K562 (cell line): ENCODE measurements at regions not wholly inside any gene's neighbourhood (a gene's known extent, or its start where the extent isn't known, plus 50 kb on each side); places are given as distances from the start of the nearest gene placed in this dataset.

Source experiments
- ATAC-seq: fragments of 200-7000 bp; cut with Tn5 transposase; 3 replicates; pipeline ENCODE4 v1.9.1; 2020; ENCODE audit warnings: moderate library complexity
- BruUV-seq: library from RNA; stranded (reverse); fragments of 400-500 nt; replicated peaks from 2 replicates; lab custom pipeline; 2021; lab: Mats Ljungman, UMichigan
- CTCF ChIA-PET: fragments of 300-600 bp; formaldehyde crosslinking; extraction: SDS; loops from one replicate; lab custom pipeline; 2021; ENCODE audit warnings: low intra/inter-chr PET ratio; lab: Yijun Ruan, JAX
- POLR2A ChIA-PET: fragments of 300-600, 350-650 bp; sonication (Branson Sonifier 250); formaldehyde crosslinking; extraction: SDS; loops from one replicate; lab custom pipeline; 2021; ENCODE audit warnings: antibody characterized with exemption, inconsistent platforms; lab: Yijun Ruan, JAX
- DNase-seq, 4 experiments: peaks; one replicate each; pipeline versions ENCODE4 v3.0.0 to v3.0.0-alpha.2; 2011 to 2018; ENCODE audit warnings: low spot score in 3 of 4, mixed read lengths in 3 of 4; ENCODE audit errors: extremely low read depth in 1 of 4
- FAIRE-seq: peaks from 2 replicates; lab custom pipeline; 2011; peaks lifted over from hg19 to GRCh38; lab: Jason Lieb, UNC
- H2AFZ ChIP-seq: 2 replicates; pipeline ENCODE4 v1.6.0; 2011; ENCODE audit warnings: low read depth, low read length, control low read depth, inconsistent platforms
- H3K27ac ChIP-seq: fragments of 200-600 bp; 3 replicates; pipeline ENCODE4 v1.8.0; 2011; ENCODE audit warnings: low read depth, mild to moderate bottlenecking, control low read depth, inconsistent platforms, low read length, moderate library complexity, mixed read lengths; ENCODE audit errors: extremely low read depth
- H3K27me3 ChIP-seq, 2 experiments: fragments of 300-600 bp in 1 of 2; 2 replicates in 1 of 2; 3 replicates in 1 of 2; pipeline versions ENCODE4 v1.6.0 to v1.8.0; 2011; ENCODE audit warnings: inconsistent platforms in 2 of 2, low read length in 2 of 2, mild to moderate bottlenecking in 1 of 2, mixed read lengths in 1 of 2, moderate library complexity in 1 of 2; ENCODE audit not compliant: control insufficient read depth in 2 of 2, insufficient read depth in 2 of 2
- H3K36me3 ChIP-seq: fragments of 300-600 bp; 3 replicates; pipeline ENCODE4 v1.8.0; 2011; ENCODE audit warnings: mild to moderate bottlenecking, low read length, inconsistent platforms; ENCODE audit not compliant: control insufficient read depth, insufficient read depth
- H3K4me1 ChIP-seq, 2 experiments: fragments of 200-600 bp in 1 of 2; replicated peaks in 1 of 2; 2 replicates in 1 of 2; 3 replicates in 1 of 2; pipeline versions ENCODE4 v1.5.1 to v1.8.0; 2011; ENCODE audit warnings: inconsistent platforms in 2 of 2, low read length in 2 of 2, mild to moderate bottlenecking in 1 of 2, mixed read lengths in 1 of 2, moderate library complexity in 1 of 2; ENCODE audit not compliant: control insufficient read depth in 2 of 2, insufficient read depth in 2 of 2
- H3K4me2 ChIP-seq: 2 replicates; pipeline ENCODE4 v1.6.1; 2011; ENCODE audit warnings: low read length, control low read depth, inconsistent platforms, mixed read lengths; ENCODE audit not compliant: insufficient read depth
- H3K4me3 ChIP-seq: fragments of 200-600 bp; sonication (generic), shearing (Covaris generic); 2 replicates; pipeline ENCODE4 v1.5.1; 2016; ENCODE audit warnings: control low read depth, inconsistent platforms
- H3K79me2 ChIP-seq: fragments of 200-600 bp; 3 replicates; pipeline ENCODE4 v1.8.0; 2011; ENCODE audit warnings: low read length, inconsistent platforms; ENCODE audit not compliant: control insufficient read depth, insufficient read depth
- H3K9ac ChIP-seq, 2 experiments: 2 replicates each; pipeline versions ENCODE4 v1.6.0 to v1.6.1; 2011; ENCODE audit warnings: low read depth in 2 of 2, low read length in 2 of 2, control low read depth in 1 of 2, inconsistent platforms in 1 of 2, mild to moderate bottlenecking in 1 of 2, mixed read lengths in 1 of 2; ENCODE audit not compliant: insufficient read depth in 1 of 2
- H3K9me1 ChIP-seq: one replicate; pipeline ENCODE4 v1.6.0; 2011; ENCODE audit warnings: inconsistent platforms, mild to moderate bottlenecking, low read length, moderate library complexity; ENCODE audit not compliant: control insufficient read depth, insufficient read depth
- H3K9me3 ChIP-seq: replicated peaks from 2 replicates; pipeline ENCODE4 v1.5.1; 2011; ENCODE audit warnings: low read depth, low read length, inconsistent platforms; ENCODE audit not compliant: control insufficient read depth, insufficient read depth
- H4K20me1 ChIP-seq: replicated peaks from 2 replicates; pipeline ENCODE4 v1.6.1; 2011; ENCODE audit warnings: low read length, inconsistent platforms, mixed read lengths; ENCODE audit not compliant: control insufficient read depth, insufficient read depth
- CEBPB ChIP-seq: fragments of 450-650 bp; IDR thresholded peaks from 2 replicates; pipeline ENCODE4 v1.6.1; 2016; ENCODE audit warnings: missing genetic modification characterization, missing compliant biosample characterization
- HDAC2 ChIP-seq: fragments of 450-650 bp; IDR thresholded peaks from 2 replicates; pipeline ENCODE4 v1.6.1; 2016; ENCODE audit warnings: mild to moderate bottlenecking
- SREBF1 ChIP-seq: fragments of 150-350 bp; IDR thresholded peaks from 2 replicates; pipeline ENCODE4 v1.6.1; 2014; ENCODE audit warnings: antibody characterized with exemption, low read depth, low read length, borderline replicate concordance
- ZNF398 ChIP-seq: fragments of 250-450 bp; sonication (Bioruptor Pico); IDR thresholded peaks from 2 replicates; pipeline ENCODE4 v1.8.0; 2021; ENCODE audit warnings: moderate library complexity, mild to moderate bottlenecking, inconsistent platforms
- ZNF609 ChIP-seq: sonication (generic); formaldehyde crosslinking; IDR thresholded peaks from 2 replicates; pipeline ENCODE4 v1.8.1; 2023; ENCODE audit warnings: missing genetic modification reagents, mild to moderate bottlenecking, borderline replicate concordance
- ZNF717 ChIP-seq: fragments of 250-450 bp; sonication (Bioruptor Pico); IDR thresholded peaks from 2 replicates; pipeline ENCODE4 v1.5.0; 2021
- ZNF76 ChIP-seq: fragments of 250-450 bp; sonication (Bioruptor Pico); IDR thresholded peaks from 2 replicates; pipeline ENCODE4 v1.4.0; 2020; ENCODE audit warnings: mild to moderate bottlenecking, moderate library complexity, borderline replicate concordance
- WGBS: fragments of 100-300 bp; shearing (Covaris generic); methylation state at CpG from one replicate; pipeline ENCODE4 v1.1.6; 2016; ENCODE audit warnings: low coverage, mixed read lengths; ENCODE audit not compliant: insufficient coverage; ENCODE audit errors: missing lambda C conversion rate; 5-methylcytosine and 5-hydroxymethylcytosine counted together
- in situ Hi-C: fragments of 300-500 bp; cut with MboI; formaldehyde crosslinking; loops from 4 replicates; pipeline ENCODE4 v1.15.0; 2018; ENCODE audit warnings: inconsistent platforms, mixed read lengths
- intact Hi-C: fragments of 100-400 bp; cut with micrococcal nuclease; formaldehyde crosslinking; loops from 2 replicates; pipeline ENCODE4 v1.14.2; 2022
- TF ChIP-seq, protein P1 (sequence below): sonication (generic); formaldehyde crosslinking; IDR thresholded peaks from 2 replicates; pipeline ENCODE4 v1.8.1; 2023; ENCODE audit warnings: mild to moderate bottlenecking, missing genetic modification reagents, moderate library complexity
- TF ChIP-seq, protein P2 (sequence below): fragments of 250-450 bp; sonication (Bioruptor Pico); IDR thresholded peaks from 2 replicates; pipeline ENCODE4 v1.6.1; 2021; ENCODE audit warnings: mild to moderate bottlenecking

DNA sequence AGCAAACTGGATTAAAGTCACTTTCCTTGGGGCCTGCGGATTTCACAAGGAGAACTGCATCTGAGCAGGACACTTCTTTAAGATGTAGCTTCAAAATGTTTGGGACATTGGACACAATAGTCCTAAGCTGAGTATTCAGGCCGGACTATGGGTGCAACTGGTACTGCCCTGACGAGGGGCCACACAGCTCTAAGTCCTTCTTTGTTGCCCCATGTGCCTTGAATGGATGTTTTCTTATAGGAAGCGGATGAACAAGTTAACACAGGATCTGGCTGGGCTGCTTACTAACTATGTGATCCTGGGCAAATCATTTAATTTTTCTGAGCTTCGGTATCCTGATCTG is 147.8 kb upstream of the KLF14 start:
- H3K9me1 ChIP-seq = no peaks in the 10 kb centered on the region
- in situ Hi-C loops (loop anchor here (10.0 kb wide), 2 partner anchors 633 to 773 kb away; no protein-coding TSS in a partner anchor), intact Hi-C loops (no loop called here)
- POLR2A ChIA-PET = interaction anchor here (0.6 to 1.8 kb wide), 4 partner anchors 9 to 283 kb away, joined by 4 to 6 read pairs (median 4); no protein-coding TSS in a partner anchor
- DNase-seq = no peak
- no peak overlapping the region for H2AFZ ChIP-seq
- TF ChIP-seq, protein P1, sequence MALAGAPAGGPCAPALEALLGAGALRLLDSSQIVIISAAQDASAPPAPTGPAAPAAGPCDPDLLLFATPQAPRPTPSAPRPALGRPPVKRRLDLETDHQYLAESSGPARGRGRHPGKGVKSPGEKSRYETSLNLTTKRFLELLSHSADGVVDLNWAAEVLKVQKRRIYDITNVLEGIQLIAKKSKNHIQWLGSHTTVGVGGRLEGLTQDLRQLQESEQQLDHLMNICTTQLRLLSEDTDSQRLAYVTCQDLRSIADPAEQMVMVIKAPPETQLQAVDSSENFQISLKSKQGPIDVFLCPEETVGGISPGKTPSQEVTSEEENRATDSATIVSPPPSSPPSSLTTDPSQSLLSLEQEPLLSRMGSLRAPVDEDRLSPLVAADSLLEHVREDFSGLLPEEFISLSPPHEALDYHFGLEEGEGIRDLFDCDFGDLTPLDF (CRISPR knock-in tag) = no peak
- no peak for TF ChIP-seq ZNF398
- TF ChIP-seq, protein P2, sequence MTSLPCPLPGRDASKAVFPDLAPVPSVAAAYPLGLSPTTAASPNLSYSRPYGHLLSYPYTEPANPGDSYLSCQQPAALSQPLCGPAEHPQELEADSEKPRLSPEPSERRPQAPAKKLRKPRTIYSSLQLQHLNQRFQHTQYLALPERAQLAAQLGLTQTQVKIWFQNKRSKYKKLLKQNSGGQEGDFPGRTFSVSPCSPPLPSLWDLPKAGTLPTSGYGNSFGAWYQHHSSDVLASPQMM (CRISPR knock-in tag) = no peak
- TF ChIP-seq ZNF609 (CRISPR knock-in tag) = no peak
- no peak for TF ChIP-seq CEBPB (tag)
- TF ChIP-seq ZNF717 = no peak
- no peak for TF ChIP-seq HDAC2
- no peak for TF ChIP-seq SREBF1
- TF ChIP-seq ZNF76 = no peak
- CTCF ChIA-PET = no interaction called here
- FAIRE-seq = no peak
- no peaks in the 10 kb centered on the region for H3K9me3 ChIP-seq
- H3K27me3 ChIP-seq = no peaks in the 10 kb centered on the region
- no peaks in the 10 kb centered on the region for H3K36me3 ChIP-seq
- 0 out of 2 replicates have a peak, but pooled peaks cover 3% of the 10 kb centered on the region for H4K20me1 ChIP-seq
- no peak overlapping the region for H3K4me3 ChIP-seq
- BruUV-seq = no TSS peak
- no peaks in the 10 kb centered on the region for H3K79me2 ChIP-seq
- H3K9ac ChIP-seq = no peak overlapping the region
- no peaks in the 10 kb centered on the region; a peak in 2 of 5 replicates for H3K4me1 ChIP-seq
- ATAC-seq = no peak
- H3K27ac ChIP-seq = no peak overlapping the region
- H3K4me2 ChIP-seq = no peak overlapping the region
- 70% methylated on average over 5 of the region's 5 CpGs for WGBS
